ENCODE measurements at regions not wholly inside any gene's neighbourhood (a gene's known extent, or its start where the extent isn't known, plus 50 kb on each side); places are given as distances from the start of the nearest gene placed in this dataset.
"Not testable (repeated sequence)": the region's sequence is repeated elsewhere in the genome, so short reads cannot be mapped to it uniquely, and the experiment has no call there.

- intact Hi-C loops (cut with DNase I), result no loop called here
- no peaks in the 10 kb centered on the region for H3K27me3 ChIP-seq
- H3K9me3 ChIP-seq, result no peaks in the 10 kb centered on the region
- no peaks in the 10 kb centered on the region for H3K4me1 ChIP-seq
- DNase-seq (no peak), ATAC-seq (no peak)
- no peaks in the 10 kb centered on the region for H3K36me3 ChIP-seq (replicated peaks in 1 of 2; ENCODE audit: insufficient read depth in 1 of 2, low read depth in 2 of 2)
- no peak overlapping the region for H3K4me3 ChIP-seq
- no peak overlapping the region for H3K27ac ChIP-seq
- TF ChIP-seq CTCF (IDR thresholded peaks at IDR 0.05) (no peak), POLR2A (IDR thresholded peaks at IDR 0.05) (no peak)
- 60 to 71% methylated on average over 3 of the region's 3 CpGs for WGBS, 2 donors
Measured at GRCh38 chr6:117791012-117791411, 115.7 kb downstream of the NUS1 start.

GRCh38 chr6:117795234-117795633 lies 111.8 kb upstream of the SLC35F1 start:
- no peak for TF ChIP-seq CTCF (IDR thresholded peaks at IDR 0.05)
- TF ChIP-seq POLR2A (IDR thresholded peaks at IDR 0.05), result no peak
- Histone ChIP-seq H3K36me3 (replicated peaks in 1 of 2; ENCODE audit: insufficient read depth in 1 of 2, low read depth in 2 of 2) (no peaks in the 10 kb centered on the region), H3K4me1 (no peaks in the 10 kb centered on the region), H3K4me3 (no peak overlapping the region), H3K27me3 (no peaks in the 10 kb centered on the region), H3K9me3 (no peaks in the 10 kb centered on the region), H3K27ac (no peak overlapping the region)
- ATAC-seq (no peak), DNase-seq (no peak)
- 17 to 24% methylated on average over 1 of the region's 1 CpG for WGBS, 2 donors
- intact Hi-C loops (cut with DNase I), result no loop called here

GRCh38 chr6:117798819-117799218 lies 108.2 kb upstream of the SLC35F1 start:
- intact Hi-C loops (cut with DNase I); H3K9me3 ChIP-seq; H3K27ac ChIP-seq; H3K4me3 ChIP-seq; H3K27me3 ChIP-seq; H3K4me1 ChIP-seq; DNase-seq; H3K36me3 ChIP-seq (replicated peaks in 1 of 2; ENCODE audit: insufficient read depth in 1 of 2, low read depth in 2 of 2); ATAC-seq: not testable (repeated sequence)
- WGBS, 2 donors, result 90 to 97% methylated on average over 2 of the region's 2 CpGs

GRCh38 chr6:117810269-117810668 lies 96.8 kb upstream of the SLC35F1 start:
- Histone ChIP-seq H3K36me3 (replicated peaks in 1 of 2; ENCODE audit: insufficient read depth in 1 of 2, low read depth in 2 of 2) (no peaks in the 10 kb centered on the region), H3K27me3 (no peaks in the 10 kb centered on the region), H3K4me1 (no peaks in the 10 kb centered on the region), H3K27ac (no peak overlapping the region), H3K9me3 (no peaks in the 10 kb centered on the region), H3K4me3 (no peak overlapping the region)
- TF ChIP-seq CTCF (IDR thresholded peaks at IDR 0.05), result no peak
- no peak for TF ChIP-seq POLR2A (IDR thresholded peaks at IDR 0.05)
- ATAC-seq (no peak), DNase-seq (no peak)
- whole genome bisulfite sequencing, 2 donors, result 67 to 74% methylated on average over 2 to 6 of the region's 6 CpGs
- intact Hi-C loops (cut with DNase I), result no loop called here

- TF ChIP-seq CTCF (IDR thresholded peaks at IDR 0.05) (no peak), POLR2A (IDR thresholded peaks at IDR 0.05) (no peak)
- ATAC-seq (no peak), DNase-seq (no peak)
- Histone ChIP-seq H3K27me3 (no peaks in the 10 kb centered on the region), H3K4me1 (no peaks in the 10 kb centered on the region), H3K27ac (no peak overlapping the region), H3K4me3 (no peak overlapping the region), H3K36me3 (replicated peaks in 1 of 2; ENCODE audit: insufficient read depth in 1 of 2, low read depth in 2 of 2) (no peaks in the 10 kb centered on the region), H3K9me3 (no peaks in the 10 kb centered on the region)
- intact Hi-C loops (cut with DNase I), result no loop called here
- 73% methylated on average over 5 of the region's 5 CpGs for WGBS, 2 donors
Measured at GRCh38 chr6:117817499-117817898, 89.6 kb upstream of the SLC35F1 start.
